ENCODE measurements at regions not wholly inside any gene's neighbourhood (a gene's known extent, or its start where the extent isn't known, plus 50 kb on each side); places are given as distances from the start of the nearest gene placed in this dataset.
"Not testable (repeated sequence)": the region's sequence is repeated elsewhere in the genome, so short reads cannot be mapped to it uniquely, and the experiment has no call there.

- DNase-seq; H3K36me3 ChIP-seq (replicated peaks in 1 of 2); H3K27ac ChIP-seq; H3K9me3 ChIP-seq (replicated peaks in 1 of 3); H3K4me3 ChIP-seq; H3K27me3 ChIP-seq; H3K4me1 ChIP-seq (replicated peaks in 1 of 2); intact Hi-C loops (cut with DNase I): not testable (repeated sequence)
- 79 to 87% (median 81%) methylated on average over 11 to 14 of the region's 14 CpGs for WGBS, 4 donors
Observed at GRCh38 chr4:3967204-3967603, 201.0 kb downstream of the ADRA2C start.

- H3K4me3 ChIP-seq; DNase-seq; H3K27me3 ChIP-seq; H3K4me1 ChIP-seq (replicated peaks in 1 of 2); H3K27ac ChIP-seq; H3K9me3 ChIP-seq (replicated peaks in 1 of 3); H3K36me3 ChIP-seq (replicated peaks in 1 of 2); intact Hi-C loops (cut with DNase I): not testable (repeated sequence)
- WGBS, 4 donors = 21 to 28% (median 23%) methylated on average over 2 of the region's 2 CpGs
Observed at GRCh38 chr4:3972626-3973025, 206.4 kb downstream of the ADRA2C start.

- H3K36me3 ChIP-seq (replicated peaks in 1 of 2); H3K27me3 ChIP-seq; intact Hi-C loops (cut with DNase I); H3K27ac ChIP-seq; H3K4me1 ChIP-seq (replicated peaks in 1 of 2); H3K9me3 ChIP-seq (replicated peaks in 1 of 3); DNase-seq; H3K4me3 ChIP-seq: not testable (repeated sequence)
- WGBS, 4 donors = 57 to 72% (median 64%) methylated on average over 8 to 17 of the region's 18 CpGs
Observed at GRCh38 chr4:3973581-3974200, 207.5 kb downstream of the ADRA2C start.

- not testable (repeated sequence) for H3K27ac ChIP-seq; H3K9me3 ChIP-seq (replicated peaks in 1 of 3); H3K4me1 ChIP-seq (replicated peaks in 1 of 2); H3K4me3 ChIP-seq; H3K27me3 ChIP-seq; H3K36me3 ChIP-seq (replicated peaks in 1 of 2)
- intact Hi-C loops (cut with DNase I) = loop anchor here in 1 of 2 donors (10.0 kb wide), 1 partner anchor 121 kb away; no protein-coding TSS in a partner anchor
- peak in 4 of 7 donors; percentile 11 to 54 (median 25) for DNase-seq
- 32 to 44% (median 35%) methylated on average over 6 of the region's 6 CpGs for WGBS, 4 donors
Observed at GRCh38 chr4:3983518-3984125, 217.4 kb downstream of the ADRA2C start.

GRCh38 chr4:3984796-3985195 lies 218.6 kb downstream of the ADRA2C start:
- peak in 4 of 7 donors; percentile 17 to 53 (median 23) for DNase-seq
- H3K4me1 ChIP-seq (replicated peaks in 1 of 2); H3K36me3 ChIP-seq (replicated peaks in 1 of 2); H3K27ac ChIP-seq; H3K9me3 ChIP-seq (replicated peaks in 1 of 3); H3K27me3 ChIP-seq; H3K4me3 ChIP-seq: not testable (repeated sequence)
- 0 to 6% (median 2%) methylated on average over 7 to 14 of the region's 14 CpGs for WGBS, 4 donors
- intact Hi-C loops (cut with DNase I) = loop anchor here in 1 of 2 donors (10.0 kb wide), 1 partner anchor 120 kb away; no protein-coding TSS in a partner anchor
- peak; percentile 31 to 69 (median 58) for TF ChIP-seq CTCF (IDR thresholded peaks at IDR 0.05)

GRCh38 chr4:3986412-3986811 lies 220.2 kb downstream of the ADRA2C start:
- WGBS, 4 donors = 76 to 90% (median 84%) methylated on average over 3 to 5 of the region's 5 CpGs
- not testable (repeated sequence) for H3K36me3 ChIP-seq (replicated peaks in 1 of 2); H3K27ac ChIP-seq; H3K4me3 ChIP-seq; H3K27me3 ChIP-seq; H3K4me1 ChIP-seq (replicated peaks in 1 of 2); DNase-seq; H3K9me3 ChIP-seq (replicated peaks in 1 of 3)
- intact Hi-C loops (cut with DNase I) = loop anchor here in 1 of 2 donors (10.0 kb wide), 1 partner anchor 118 kb away; no protein-coding TSS in a partner anchor

GRCh38 chr4:3997386-3997785 lies 229.3 kb downstream of the OTOP1 start:
- intact Hi-C loops (cut with DNase I); H3K9me3 ChIP-seq (replicated peaks in 1 of 3): not testable (repeated sequence)

GRCh38 chr4:4004036-4004435 lies 222.7 kb downstream of the OTOP1 start:
- H3K27ac ChIP-seq; DNase-seq; intact Hi-C loops (cut with DNase I); H3K4me3 ChIP-seq; H3K36me3 ChIP-seq (replicated peaks in 1 of 2); H3K9me3 ChIP-seq (replicated peaks in 1 of 3); H3K4me1 ChIP-seq (replicated peaks in 1 of 2); H3K27me3 ChIP-seq: not testable (repeated sequence)
- WGBS, 4 donors = 75 to 82% (median 78%) methylated on average over 5 of the region's 5 CpGs

More at GRCh38 chr4:3997386-3997785, 229.3 kb downstream of the OTOP1 start:
- not testable (repeated sequence) for H3K4me3 ChIP-seq; H3K4me1 ChIP-seq (replicated peaks in 1 of 2); H3K27me3 ChIP-seq; DNase-seq; H3K27ac ChIP-seq; H3K36me3 ChIP-seq (replicated peaks in 1 of 2)
- WGBS, 4 donors = 67 to 80% (median 75%) methylated on average over 1 of the region's 1 CpG

- WGBS, 4 donors = 68 to 80% (median 73%) methylated on average over 10 of the region's 10 CpGs
- H3K9me3 ChIP-seq (replicated peaks in 1 of 3); H3K4me3 ChIP-seq: not testable (repeated sequence)
Observed at GRCh38 chr4:4004702-4005101, 222.0 kb downstream of the OTOP1 start.

GRCh38 chr4:4006356-4006755 lies 220.4 kb downstream of the OTOP1 start:
- 64 to 81% (median 75%) methylated on average over 11 of the region's 11 CpGs for WGBS, 4 donors
- H3K27me3 ChIP-seq; H3K36me3 ChIP-seq (replicated peaks in 1 of 2); DNase-seq; H3K4me3 ChIP-seq; H3K9me3 ChIP-seq (replicated peaks in 1 of 3); H3K27ac ChIP-seq; intact Hi-C loops (cut with DNase I); H3K4me1 ChIP-seq (replicated peaks in 1 of 2): not testable (repeated sequence)

More at GRCh38 chr4:4004702-4005101, 222.0 kb downstream of the OTOP1 start:
- DNase-seq; H3K27me3 ChIP-seq; intact Hi-C loops (cut with DNase I); H3K27ac ChIP-seq; H3K36me3 ChIP-seq (replicated peaks in 1 of 2); H3K4me1 ChIP-seq (replicated peaks in 1 of 2): not testable (repeated sequence)
